Iris pigment epithelial cell (primary cell): ENCODE measurements at regions not wholly inside any gene's neighbourhood (a gene's known extent, or its start where the extent isn't known, plus 50 kb on each side); places are given as distances from the start of the nearest gene placed in this dataset.
"Not testable (repeated sequence)": the region's sequence is repeated elsewhere in the genome, so short reads cannot be mapped to it uniquely, and the experiment has no call there.

Experiments used
- DNase-seq: peaks from one replicate; pipeline ENCODE4 v3.0.0-alpha.2; 2011; ENCODE audit warnings: low read depth

- no peak for DNase-seq
These were observed 234.4 kb downstream of the RPIA start for GRCh38 chr2:88925770-88926462.

DNA sequence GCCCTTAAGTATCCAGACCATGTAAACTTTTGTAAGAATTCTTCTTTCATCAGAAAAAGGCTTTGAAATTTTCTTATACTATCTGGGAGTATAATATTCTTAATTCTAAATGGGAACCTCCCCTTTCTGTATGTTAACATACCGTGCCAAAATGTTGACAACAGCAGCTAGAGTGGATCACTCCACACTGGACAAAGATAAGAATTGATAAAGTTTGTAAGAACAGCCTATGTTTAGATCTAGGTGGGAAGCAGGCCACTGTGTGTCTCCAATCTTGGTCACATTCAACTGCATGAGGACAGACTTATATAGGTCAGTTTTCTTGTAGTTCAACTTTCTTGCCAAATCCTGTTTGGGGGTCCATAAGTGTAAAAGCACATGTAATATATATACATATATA is 235.7 kb downstream of the RPIA start:
- no peak for DNase-seq

DNA sequence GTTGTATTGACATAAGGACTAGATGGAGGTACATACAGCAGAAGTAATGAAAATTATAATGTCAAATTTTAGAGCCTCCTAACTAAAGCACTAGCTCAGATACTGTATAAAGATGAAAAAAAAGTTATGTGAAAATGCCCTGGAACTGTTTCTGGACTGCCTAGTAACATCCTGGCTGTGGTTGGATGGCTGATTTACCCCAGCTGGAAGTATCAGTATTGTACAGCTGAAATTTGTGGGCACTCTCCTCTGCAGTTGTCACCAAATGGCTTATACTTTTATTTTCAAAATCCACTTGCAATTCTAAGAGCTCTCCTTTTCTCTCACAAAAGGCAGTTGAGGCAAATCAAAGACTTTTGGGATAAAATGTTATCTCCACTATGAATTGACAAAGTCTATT is 239.2 kb downstream of the RPIA start:
- DNase-seq = no peak

DNA sequence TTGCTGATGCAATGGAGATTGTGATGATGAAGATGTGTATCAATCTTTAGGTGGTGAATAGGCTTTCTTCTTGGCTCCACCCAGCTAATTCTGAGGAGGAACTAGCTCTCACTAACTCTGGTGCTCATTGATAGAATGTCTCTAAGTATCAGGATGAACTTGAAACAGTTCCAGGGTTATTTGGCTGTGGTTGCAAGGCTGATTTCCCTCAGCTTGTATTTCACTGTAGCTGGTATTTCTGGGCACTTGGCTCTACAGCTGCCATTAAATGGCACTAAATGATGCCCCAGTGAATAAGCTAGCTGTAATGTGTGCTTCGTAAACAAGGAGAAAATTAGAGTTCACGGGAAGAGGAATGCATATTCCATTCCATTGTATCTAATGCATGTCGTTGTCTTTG is 241.2 kb downstream of the RPIA start:
- no peak for DNase-seq

GRCh38 chr2:88933091-88933490 is 241.6 kb downstream of the RPIA start:
- DNase-seq = no peak

- peak; percentile 18 for DNase-seq
These were observed 242.5 kb downstream of the RPIA start for GRCh38 chr2:88933980-88934379.

GRCh38 chr2:88941178-88941577 is 249.7 kb downstream of the RPIA start:
- peak; percentile 16 for DNase-seq

- DNase-seq = no peak
These were observed 251.3 kb downstream of the RPIA start for GRCh38 chr2:88942798-88943197.

DNA sequence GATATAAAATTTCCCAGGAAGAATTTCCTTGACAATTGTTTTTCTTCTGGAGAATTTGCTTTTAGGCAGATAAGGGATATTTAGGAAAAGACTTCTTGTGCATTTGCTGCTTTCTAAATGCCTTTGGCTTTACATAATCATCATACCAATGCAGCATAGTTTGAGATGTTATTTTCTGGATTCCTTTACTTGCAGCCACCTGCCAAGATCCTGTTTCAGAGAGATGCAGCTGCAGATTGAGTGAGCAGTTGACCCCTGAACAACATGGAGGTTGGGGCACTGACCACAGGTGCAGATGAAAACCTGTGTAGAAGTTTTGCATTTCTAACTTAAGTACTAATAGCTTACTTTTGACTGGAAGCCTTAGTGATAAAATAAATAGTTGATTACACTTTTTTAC is 257.9 kb downstream of the RPIA start:
- DNase-seq = no peak

DNA sequence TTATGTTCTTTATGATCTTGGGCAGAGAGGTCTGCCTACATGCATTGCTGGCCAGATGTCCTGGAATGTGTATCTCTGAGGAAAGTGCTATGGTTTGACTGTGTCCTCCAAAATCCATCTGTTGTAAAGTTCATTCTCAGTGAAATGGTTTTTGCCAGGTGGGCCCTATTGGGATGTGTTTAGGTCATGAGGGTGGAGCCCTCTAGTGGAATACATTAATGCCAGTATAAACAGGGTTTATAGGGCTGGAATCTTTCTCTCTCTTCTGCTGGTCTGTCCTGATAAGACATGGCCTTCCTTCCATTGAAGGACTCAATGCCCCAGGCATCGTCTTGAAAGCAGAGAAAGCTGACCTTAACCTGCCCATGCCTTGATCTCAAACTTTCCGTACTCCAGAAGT is 258.5 kb downstream of the RPIA start:
- DNase-seq = peak; percentile 9

DNA sequence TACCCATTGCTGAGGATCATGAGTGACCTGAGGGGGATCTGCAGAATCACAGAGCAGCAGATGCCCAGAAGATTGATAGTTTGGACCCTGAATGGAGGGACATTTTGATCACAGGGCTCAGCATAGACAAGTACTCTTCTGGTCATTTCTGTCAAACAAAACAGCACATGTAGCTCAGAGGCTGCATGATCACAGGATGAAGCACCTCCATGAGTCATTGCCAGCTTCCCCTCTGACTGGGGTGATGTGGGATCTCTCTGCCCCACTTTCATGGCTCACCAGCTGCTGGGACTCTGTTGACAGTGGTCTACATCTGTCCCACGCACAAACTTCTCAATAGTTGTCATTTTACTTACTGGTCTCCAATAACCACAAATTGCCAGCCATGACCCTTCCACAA is 264.1 kb downstream of the RPIA start:
- DNase-seq = no peak

GRCh38 chr2:88959480-88960204 is 268.2 kb downstream of the RPIA start:
- DNase-seq = peak; percentile 27

DNA sequence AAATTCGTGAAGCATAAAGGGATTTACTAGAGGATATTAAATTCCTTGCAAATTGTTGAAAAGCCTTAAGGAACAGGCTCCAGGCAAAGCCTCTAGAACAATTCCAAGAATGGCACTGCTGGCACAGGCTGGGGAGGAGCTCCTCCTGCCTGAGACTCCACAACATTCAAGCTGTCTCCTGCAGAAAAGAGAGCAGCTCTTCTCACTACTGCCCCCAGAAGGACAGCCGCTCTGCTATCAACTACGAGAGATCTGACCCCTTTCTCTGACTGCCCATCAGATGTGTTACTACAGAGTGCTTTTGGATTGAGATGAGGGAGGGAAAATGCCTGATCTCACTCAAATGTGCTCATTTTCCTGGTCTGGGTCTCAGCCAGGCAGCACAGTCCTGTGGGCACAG is 269.9 kb downstream of the RPIA start:
- DNase-seq = not testable (repeated sequence)

- no peak for DNase-seq
These were observed 276.4 kb downstream of the RPIA start for GRCh38 chr2:88967844-88968243.

DNA sequence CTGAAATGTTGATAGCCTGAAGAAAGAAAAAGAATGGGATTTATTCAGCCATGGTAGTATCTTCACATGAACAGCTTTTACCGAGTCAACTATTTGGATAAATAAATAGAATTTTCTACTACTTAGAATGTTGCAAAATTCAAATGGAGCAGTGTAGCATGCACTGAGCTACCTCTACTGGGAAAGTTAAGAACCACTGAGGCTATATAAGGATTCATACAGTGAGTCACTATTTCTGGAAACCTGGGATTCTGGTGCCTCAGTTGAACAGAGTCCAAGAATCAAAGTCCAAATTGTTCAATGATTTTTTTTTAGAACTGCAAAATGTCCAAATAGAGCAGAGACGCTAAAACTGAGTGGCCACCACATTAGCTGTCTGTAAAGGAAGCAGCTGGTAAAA is 286.5 kb downstream of the RPIA start:
- DNase-seq = not testable (repeated sequence)

- DNase-seq = not testable (repeated sequence)
These were observed 287.0 kb downstream of the RPIA start for GRCh38 chr2:88978446-88978845.

DNA sequence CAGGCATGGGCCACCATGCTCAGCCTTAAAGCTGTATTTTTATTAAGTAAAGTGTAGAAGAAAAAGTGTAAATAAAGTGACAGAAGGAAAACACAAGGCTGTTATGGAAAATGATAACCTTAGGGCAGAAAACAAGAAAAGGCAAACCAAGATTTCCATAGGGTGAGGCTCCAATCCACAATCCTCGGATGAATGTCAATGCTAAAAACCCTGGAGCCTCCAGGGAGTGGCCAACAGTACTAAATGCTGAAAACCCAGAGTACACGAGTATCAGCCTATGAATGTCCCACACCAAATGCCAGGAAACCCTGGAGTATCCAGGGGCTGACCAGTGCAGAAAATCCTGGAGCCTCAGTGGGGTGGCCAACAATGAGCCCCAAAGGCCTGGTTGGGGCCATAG is 292.6 kb downstream of the RPIA start:
- not testable (repeated sequence) for DNase-seq

- DNase-seq = not testable (repeated sequence)
These were observed 295.4 kb downstream of the RPIA start for GRCh38 chr2:88986721-88987330.

GRCh38 chr2:88988617-88989016 is 297.1 kb downstream of the RPIA start:
- not testable (repeated sequence) for DNase-seq

- DNase-seq = not testable (repeated sequence)
These were observed 301.3 kb downstream of the RPIA start for GRCh38 chr2:88992819-88993218.

- DNase-seq = not testable (repeated sequence)
These were observed 303.4 kb downstream of the RPIA start for GRCh38 chr2:88994856-88995255.

DNA sequence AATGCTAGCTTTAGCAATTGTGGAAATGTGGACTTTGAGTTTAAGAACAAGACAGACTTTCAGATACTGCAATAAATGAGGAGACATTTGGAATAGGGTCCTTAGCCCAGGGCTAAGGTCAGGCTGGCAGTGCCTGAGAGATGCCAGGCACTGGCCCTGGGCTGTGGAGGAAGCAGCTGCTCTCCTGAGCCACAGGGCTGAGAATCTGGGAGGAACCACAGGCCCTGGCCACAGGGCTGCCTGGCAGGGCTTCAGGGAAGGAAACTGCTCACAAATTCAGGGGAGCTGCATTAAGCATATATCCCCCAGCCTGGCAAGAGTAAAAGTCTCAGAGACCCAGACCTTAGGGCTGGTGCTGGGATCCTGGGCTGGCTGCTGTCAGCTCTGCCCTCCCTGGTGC is 305.1 kb downstream of the RPIA start:
- not testable (repeated sequence) for DNase-seq

DNA sequence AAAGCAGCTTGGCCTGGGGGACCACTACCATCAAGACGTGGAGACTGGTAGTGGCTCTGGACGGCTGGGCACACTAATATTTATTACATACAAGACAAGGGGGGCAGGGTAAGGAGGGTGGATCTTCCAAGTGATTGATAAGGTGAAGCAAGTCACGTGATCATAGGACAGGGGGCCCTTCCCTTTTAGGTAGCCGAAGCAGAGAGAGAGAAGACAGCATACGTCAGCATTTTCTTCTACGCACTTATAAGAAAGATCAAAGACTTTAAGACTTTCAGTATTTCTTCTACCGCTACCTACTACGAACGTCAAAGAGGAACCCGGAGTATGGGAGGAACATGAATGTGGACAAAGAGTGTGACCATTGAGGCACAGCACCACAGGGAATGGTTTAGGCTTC is 307.9 kb downstream of the RPIA start:
- no peak for DNase-seq
